HG03196 (cell line): ENCODE measurements at regions not wholly inside any gene's neighbourhood (a gene's known extent, or its start where the extent isn't known, plus 50 kb on each side); places are given as distances from the start of the nearest gene placed in this dataset.

ENCODE experiments used
- ATAC-seq: cut with Tn5 transposase; IDR thresholded peaks from one replicate; pipeline ENCODE4 v1.9.1; 2021; ENCODE audit not compliant: unreplicated experiment

DNA sequence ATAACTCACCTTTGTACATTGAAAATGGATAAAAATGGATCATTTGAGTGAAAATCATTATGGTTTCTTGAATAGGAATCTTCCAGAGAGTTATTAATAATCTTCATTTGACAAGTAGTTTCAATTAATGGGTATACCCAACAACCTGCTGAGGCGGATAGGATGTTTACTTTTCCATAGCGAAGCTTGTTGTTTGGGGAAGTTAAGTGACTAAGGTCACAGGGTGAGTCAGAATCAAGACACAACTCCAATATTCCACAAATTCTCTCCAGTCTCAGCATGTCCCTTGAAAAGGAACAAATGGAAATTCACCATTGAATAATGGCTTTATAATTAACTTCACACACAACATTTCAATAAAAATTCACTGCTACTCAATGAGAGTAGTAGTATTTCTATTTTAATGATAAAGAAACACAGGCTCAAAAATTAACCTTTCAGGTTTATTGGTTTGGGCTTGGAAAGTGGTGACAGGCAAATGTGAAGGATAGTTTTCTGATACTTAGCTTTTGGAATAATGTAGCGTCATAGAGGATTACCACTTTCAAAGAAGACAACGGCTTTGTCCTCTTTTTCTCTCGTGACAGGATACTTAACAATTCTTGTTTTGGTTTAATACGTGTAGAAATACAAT is 211.3 kb downstream of the GPD2 start:
- no peak for ATAC-seq

DNA sequence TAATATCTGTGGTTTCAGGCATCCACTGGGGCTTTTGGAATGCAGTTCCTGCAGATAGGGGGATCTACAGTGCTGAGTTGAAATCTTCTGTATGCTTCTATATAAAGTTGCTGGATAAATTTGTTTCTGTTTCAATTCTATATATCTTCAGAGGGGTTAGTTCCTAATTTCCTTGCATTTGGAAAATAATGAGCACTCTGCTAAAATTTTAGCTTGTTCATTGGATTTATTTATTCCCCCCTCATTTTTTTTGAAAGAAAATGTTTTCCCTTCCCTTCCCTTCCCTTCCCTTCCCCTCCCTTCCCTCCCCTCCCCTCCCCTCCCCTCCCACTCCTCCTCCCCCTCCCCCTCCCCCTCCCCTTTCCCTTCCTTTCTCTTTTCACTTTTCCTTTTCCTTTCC is 212.3 kb downstream of the GPD2 start:
- ATAC-seq: no peak

DNA sequence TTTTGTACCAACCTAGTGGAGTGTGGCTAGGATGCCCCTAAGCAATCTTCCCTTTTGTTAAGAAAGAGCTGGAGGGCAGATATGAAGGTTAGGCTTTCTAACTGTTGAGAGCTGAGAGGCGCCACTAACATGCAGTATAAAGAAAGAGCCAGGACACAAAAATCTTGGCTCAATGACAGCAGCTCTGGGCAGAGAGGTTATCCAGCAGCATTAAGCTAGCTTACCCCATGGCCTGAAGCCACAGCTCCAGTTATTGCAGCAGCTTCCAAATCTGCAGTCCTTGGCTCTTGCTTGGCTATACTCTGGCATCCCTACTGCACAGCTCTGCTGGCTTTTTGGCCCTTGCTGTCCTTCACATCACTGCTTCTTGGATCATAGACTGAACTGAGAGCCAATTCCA is 213.4 kb downstream of the GPD2 start:
- ATAC-seq: no peak

DNA sequence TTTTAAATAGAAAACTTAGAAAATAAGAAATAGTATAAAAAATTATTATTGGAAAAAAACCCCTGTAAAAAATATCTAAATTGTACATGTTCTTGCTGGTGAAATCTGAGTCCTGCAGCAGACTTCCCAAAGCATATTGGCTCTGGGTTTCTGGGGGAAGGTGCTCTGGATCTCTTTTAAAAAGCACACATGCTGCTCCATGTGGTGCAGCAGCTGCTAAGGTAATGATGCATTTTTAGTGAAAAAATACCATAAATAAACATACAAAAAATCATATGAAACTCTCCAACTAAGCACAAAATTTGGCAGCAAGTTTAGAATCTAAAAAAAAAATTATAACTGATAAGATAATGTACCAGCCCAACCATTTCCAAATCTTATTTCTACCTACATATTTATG is 216.5 kb downstream of the GPD2 start:
- ATAC-seq: no peak

DNA sequence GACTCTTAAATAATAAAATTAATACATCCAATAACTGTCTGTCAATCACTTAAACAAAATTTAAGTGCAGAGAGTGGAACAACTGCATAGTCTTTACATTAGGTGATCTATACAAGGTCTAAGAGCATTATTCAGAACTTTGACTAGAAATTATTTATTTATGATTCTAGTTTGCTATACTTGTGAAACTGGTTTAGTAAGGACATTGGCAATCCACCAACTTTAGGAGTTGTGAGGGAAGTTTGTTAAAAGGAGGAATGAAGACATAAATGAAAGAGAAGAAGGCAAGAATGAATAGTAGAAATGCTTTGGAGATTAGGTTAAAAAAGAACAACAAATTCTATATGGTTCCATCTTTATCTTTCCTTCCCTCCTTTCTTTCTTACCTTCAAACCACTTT is 217.5 kb downstream of the GPD2 start:
- ATAC-seq: no peak

DNA sequence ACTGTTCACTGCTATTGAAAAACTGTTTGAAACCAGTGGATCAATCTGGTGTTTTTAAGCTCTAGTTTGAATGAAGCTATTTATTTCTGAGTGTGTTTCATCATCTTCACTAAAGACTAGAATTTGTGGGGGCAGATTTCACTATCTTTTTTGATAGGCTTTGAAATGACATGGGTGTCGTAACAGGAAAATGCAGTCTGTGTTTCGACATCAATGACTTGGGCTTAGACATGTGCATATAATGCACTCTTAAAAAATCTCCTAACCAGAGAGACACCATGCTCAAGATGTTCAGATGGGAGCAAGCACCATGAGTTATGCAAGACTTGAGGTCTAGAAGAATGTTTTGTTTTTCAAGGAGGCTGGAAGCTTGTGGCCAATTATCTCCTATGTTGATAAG is 221.6 kb downstream of the GPD2 start:
- no peak for ATAC-seq

DNA sequence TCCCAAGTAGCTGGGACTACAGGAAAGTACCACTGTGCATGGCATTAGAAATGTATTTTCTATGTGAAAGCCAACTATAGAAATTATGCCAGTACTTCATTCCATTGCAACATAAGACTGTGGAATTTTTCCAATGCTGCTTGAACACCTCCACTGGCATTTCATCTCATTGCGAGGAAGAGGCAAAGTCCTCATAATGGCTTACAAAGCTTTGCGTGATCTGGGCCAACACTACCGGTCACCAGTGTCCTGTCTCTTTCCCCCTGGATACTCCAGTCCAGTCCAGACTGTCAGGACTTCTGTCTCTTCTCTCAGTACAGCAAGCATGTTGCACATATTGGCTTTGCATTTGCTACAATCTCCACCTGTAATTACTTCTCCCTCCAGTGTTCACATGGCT is 223.5 kb downstream of the GPD2 start:
- ATAC-seq: no peak

DNA sequence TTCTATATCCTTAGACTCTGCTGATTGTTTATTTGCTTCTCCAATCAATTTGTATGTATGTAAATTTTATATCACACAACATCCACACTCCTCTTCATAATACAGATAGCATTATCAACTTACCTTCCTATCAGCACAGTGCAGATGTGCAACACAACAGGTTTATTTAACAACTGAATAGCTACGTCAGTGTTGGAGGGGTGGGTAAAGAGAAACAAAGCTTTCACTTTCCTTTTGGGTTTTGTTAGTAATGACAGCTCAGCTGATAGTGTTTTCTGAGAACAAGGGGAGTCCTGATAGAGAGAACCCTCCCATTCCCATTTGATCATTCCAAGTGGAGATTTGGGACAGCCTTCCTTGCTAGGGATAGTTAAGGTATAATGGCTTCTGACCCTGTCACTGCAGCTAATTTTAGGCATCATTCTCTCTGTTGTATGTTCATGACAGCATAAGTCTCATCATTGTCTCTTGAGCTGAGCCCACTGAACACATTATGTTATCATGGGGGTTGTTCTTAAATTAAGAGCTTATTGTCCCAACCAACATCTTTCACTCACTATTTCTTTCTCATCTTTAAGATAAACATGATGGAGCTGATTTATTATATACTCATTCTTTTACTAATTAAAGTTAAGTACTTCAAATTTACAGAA is 227.7 kb downstream of the GPD2 start:
- peak; percentile 72 for ATAC-seq

DNA sequence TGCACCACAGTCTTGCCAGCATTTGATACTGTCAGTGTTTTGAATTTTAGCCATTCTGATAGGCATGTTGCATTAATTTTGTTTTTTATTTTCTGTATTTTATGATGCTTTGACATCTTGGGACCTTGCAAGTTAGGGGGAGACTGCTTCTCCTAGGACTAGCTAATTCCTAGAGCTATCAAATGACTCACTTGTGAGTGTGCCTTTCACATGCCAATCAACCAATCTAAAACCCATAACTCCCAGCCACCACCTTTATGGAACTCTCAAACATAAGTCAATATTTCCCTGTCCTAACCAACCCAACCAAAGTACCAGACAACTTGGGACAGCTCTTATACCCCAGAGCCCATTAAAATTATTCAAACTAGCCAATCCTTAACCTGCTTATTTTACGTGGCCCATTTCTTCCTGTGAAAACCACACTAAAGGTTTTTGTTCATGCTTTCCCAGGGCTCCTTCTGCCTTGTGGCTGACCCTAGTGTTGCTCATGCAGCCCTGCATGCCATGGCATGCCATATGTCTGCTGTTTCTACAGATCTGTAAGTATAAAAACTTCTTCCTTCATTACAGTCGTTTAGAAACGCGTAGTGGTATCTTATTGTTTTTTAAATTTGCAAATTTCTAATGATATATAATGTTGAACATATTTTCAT is 230.1 kb downstream of the GPD2 start:
- ATAC-seq: no peak

DNA sequence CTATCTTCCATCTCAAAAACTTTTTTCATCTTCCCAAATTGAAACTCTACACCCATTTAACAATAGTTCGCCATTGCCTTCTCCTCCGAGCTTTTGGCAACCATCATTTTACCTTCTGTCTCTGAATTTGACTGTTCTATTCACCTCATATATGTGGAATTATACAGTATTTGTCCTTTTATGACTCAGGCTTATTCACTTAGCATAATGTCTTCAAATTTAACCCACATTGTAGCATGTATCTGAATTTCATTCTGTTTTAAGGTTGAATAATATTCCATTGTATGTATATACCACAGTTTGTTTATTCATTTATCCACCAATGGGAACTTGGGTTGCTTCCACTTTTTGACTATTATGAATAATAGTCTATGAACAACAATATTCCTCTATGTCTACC is 233.9 kb downstream of the GPD2 start:
- no peak for ATAC-seq

DNA sequence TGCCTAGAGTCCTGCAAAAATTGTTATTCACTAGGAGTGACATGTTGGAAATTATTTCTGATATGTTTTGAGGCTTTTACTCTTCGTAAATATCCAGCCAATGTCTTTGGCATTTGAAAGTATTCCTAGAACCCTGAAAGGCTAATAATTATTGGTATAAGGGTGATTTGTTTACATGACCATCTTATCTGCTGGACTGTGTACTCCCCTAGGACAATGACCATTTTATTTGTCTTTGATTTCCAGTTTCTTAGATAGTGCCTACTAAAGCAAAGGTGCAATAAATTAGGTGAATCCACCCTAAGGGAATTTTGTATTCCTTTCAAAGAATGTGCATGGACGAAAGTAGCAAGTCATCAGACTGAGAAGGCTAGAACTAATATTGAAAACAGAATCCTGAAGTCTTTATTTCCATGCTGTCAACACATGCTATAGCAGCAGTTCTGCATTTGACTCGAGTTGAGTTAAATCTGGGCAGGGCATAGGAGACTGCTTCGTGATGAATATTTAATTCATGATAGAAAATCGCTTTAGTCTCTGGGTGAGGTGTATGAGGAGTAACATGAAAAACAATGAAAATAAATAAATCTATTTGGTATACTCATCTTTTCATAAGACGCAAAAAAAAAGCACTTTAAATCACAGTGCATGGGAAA is 235.7 kb downstream of the GPD2 start:
- ATAC-seq: no peak

DNA sequence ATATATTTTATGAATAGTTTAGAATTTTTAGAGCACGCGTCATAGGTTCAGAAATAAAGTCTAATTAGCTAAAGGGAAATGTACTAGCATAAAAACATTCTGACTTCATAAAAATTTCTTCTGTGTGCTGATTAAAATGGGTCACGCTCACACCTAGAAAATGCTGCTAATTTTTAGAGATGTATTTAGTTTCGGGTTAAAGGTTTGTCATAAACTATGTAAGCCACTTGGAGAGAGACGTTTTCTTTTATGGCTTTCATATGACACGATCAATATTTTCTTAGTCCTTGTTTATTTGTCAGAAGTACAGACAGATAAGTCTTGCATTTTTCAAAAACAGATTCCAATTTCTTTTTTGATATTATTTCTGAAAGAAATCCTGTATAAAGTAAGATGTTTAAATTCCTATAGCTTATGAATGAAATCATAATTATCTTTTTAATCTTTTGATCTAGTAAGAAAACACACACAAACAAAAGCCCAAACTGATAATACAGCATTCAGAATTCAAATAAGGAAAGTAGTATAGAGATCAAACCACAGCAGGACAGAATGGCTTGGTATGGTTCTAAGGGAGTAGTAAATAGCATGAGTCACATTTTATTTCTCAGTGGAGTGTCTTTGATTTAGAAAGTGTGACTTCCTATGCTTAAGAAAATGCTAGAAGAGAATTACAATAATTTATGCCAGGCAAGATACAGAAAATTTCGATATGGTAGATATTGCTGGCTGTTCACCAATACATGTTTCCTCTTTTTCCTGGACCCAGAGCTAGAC is 236.6 kb downstream of the GPD2 start:
- no peak for ATAC-seq

DNA sequence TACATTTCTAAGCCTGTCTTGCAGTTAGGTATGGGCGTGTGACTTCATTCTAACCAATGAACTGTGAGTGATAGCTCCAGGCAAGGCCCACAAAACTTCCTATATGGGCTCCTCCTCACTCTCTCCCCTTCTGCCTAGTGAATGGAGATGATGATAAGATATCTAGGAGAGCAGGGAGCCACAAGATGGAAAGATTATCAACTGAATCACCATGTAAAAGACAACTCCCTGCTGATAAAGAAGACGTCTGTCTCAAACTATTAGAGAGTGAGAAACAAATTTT is 237.1 kb downstream of the GPD2 start:
- ATAC-seq: no peak

DNA sequence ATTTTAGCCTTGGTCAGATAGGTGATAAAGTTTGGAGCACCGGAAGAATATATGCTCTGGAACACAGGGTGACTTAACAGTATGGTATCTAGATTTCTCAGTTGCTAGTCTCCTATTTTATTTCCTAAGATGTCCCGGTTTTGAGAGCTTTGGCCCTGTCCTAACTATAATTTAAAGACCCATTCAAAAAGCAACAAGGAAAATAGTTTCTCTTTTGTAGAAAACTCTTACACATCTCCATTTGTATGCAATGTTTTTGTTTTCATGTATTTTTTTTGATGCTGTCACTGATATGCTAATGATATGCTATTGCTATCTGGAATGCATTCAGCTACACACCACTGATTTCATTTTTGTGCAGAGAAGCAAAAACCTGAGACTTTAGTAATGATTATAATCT is 237.8 kb downstream of the GPD2 start:
- ATAC-seq: no peak

DNA sequence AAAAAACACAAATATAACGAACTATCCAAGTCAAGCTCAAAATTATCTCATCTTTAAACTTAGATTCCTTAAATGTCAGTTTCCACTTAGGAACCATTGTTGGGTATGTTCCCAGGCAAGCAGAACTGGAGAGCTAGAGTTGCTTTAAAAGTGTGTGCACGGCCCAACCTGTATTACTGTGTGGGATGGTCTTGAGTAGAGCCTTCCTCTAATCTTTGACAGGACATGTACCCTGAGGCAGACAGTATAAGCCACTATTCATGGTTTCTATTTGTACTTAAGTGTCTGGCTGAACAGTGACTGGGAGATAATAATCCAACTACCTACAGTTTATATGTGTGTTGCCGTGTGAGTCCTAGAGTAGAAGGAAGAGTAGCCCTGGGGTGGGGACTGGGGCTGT is 239.7 kb downstream of the GPD2 start:
- ATAC-seq: no peak

DNA sequence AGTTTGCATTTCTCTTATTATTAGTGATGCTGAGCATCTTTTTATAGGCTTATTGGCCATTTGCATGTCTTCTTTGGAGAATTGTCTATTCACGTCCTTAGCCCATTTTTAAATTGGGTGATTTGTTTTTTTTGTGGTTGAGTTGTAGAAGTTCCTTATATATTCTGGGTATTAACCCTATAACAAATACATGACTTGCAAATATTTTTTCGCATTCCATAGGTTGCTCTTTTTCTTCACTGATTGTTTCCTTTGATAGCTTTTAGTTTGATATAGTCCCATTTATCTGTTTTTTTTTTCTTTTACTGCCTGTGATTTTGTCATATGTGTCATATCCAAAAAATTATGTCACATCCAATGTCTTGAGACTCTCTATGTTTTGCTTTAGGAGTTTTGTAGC is 243.6 kb downstream of the GPD2 start:
- ATAC-seq: no peak

DNA sequence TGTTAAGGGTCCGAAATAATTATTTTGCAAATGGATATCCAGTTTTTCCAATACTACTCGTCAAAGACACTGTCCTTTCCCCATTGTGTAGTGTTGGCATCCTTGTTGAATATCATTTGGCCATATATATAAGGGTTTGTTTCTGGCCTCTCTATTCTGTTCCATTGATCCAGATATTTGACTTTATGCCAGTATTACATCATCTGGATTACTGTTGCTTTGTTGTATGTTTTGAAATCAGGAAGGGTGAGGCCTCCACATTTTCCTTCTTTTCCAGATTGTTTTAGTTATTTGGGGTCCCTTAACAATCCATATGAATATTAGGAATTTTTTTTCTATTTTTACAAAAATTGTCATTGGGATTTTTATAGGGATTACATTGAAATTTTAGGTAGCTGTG is 244.1 kb downstream of the GPD2 start:
- ATAC-seq: no peak

DNA sequence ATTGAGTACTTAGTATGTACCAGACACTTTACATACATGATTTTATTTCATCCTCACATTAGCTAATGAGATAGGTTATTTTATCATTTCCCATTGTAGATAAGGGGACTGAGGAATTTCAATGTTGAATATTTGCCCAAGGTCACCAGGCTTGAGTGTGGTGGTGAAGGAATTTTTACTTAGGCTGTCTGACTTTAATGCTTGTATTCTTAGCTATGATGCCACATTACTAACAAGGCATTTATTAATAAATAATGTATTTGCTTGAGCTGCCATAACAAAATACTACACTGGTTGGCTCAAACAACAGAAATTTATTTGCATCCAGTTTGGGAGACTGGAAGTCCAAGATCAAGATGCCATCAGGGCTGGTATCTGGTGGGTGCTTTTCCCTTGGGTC is 250.9 kb downstream of the GPD2 start:
- no peak for ATAC-seq

DNA sequence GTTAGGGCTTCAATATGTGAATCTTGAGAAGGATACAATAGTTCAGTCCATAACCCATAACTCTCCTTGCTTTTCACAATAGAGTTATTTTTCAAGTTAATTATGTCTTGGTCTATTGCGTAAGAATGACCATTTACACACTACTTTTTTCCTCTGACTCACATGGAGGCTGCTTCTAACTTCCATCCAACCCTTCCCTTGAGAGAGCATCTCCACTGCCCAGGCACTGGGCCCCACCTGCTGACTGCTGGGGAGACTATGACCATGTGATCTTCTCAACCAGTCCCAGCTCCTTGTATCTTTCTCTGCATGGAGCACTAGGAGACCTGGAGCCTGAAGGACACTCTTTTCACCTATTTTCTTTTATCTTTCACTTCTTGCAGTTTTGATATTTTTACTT is 251.5 kb downstream of the GPD2 start:
- ATAC-seq: no peak

DNA sequence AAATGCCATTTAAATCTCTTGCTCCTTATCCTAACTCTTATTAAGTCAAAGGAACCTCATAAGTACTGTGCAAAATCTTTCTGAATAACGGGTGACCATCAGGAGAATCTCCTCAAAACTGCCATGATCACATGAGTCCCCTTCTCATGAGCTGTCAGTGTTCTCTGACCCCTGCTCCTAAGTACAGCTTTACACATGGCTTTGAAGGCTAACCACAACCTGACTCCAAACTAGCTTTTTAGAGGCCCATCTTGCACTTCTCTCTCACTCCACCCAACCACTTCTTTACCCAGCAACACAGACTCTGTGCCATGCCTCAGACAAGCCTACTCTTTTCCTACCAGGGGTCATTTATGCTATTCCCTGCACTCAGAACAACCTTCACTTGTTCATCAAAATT is 253.8 kb downstream of the GPD2 start:
- no peak for ATAC-seq

DNA sequence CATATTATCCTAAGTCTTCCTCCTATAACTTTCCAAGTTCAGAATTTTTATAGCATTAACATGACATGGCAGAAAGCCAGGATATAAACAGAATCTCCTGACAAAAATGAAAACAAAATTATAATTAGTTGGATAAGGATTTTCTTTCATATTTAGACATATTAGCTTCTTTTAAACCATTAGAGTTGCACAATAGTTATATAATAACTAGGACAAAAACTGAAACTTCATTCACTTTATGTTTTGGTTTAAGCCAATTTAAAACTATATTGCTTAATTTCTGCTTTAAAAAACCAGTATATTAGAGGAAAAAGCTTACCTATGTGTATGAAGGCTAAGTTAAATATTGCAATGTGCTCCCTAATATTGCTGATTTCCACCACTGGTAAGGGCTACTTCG is 254.8 kb downstream of the GPD2 start:
- ATAC-seq: no peak

DNA sequence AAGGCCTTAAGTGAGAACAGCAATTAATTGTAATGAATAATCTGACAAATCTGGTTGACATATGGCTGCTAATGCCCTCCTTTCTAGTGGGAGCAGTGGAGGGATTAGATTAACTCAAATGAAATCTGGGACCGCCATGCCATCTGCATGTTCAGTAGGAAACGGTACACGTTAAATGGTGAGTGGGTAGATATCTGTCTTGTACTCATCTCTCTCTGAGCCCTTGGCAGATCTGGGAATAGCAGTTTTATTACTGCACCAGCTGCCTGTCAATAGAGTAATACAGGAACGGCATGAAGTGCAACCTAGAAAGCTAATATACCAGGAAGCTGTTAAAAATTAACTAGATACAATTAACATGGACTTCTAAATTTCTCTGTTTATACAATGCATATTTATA is 258.8 kb downstream of the GPD2 start:
- no peak for ATAC-seq
